ENCODE measurements at regions not wholly inside any gene's neighbourhood (a gene's known extent, or its start where the extent isn't known, plus 50 kb on each side); places are given as distances from the start of the nearest gene placed in this dataset.
"Not testable (repeated sequence)": the region's sequence is repeated elsewhere in the genome, so short reads cannot be mapped to it uniquely, and the experiment has no call there.

DNA sequence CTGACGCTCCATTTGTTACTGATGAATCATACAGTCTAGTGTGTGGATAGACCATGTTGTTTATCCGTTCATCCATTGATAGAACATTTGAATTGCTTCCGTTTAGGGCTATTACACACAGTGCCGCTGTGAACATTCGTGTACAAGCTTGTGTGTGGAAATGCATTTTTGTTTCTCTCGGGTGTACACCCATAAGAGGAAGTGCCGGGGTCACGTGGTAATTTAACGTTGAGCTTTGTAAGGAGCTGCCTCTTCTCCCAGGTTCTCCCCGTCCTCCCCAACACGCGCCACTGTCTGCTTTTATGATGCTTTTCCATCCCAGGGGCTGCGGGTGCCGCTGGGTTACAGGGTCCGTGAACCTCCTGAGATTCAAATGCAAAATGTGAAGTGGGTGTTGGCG is 142.3 kb downstream of the IGLL1 start:
- DNase-seq (ENCODE audit: low spot score) = no peak

DNA sequence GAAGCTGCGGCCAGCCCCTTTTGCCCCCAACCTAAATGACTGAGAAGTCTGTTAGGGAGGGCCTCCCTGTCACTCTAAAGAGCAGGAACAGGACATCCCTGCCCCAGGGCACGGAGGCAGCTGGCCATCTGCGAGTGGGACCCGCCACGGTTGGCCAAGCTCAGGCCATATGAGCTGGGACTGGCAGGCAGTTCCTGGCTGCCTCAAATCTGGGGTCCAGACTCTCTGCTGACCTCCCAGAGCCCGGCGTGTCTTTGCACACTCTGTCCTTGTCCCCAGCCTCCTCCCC is 143.0 kb downstream of the IGLL1 start:
- DNase-seq (ENCODE audit: low spot score) = not testable (repeated sequence)

GRCh38 chr22:23436354-23437106 is 143.6 kb downstream of the IGLL1 start:
- not testable (repeated sequence) for DNase-seq (ENCODE audit: low spot score)

DNA sequence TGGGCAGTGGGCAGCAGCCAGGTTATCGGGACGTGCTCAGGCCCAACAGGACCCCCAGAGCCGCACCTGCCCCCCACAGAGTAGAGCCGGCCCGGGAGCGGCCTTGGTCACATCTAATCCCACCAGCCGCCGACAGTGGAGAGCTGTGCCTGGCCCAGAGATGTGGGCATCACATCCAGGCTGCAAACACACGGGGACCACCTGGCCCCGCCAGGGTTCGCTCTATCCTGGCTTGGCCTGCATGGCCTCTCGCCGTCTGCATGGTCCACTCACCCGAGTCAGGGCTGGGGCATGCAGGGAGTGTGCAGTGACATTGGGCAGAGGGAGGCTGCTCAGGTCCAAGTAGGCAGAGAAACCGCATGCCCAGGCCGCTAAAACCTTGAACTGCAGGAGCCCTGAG is 144.9 kb downstream of the IGLL1 start:
- not testable (repeated sequence) for DNase-seq (ENCODE audit: low spot score)

GRCh38 chr22:23434198-23434830 is 145.8 kb downstream of the IGLL1 start:
- DNase-seq (ENCODE audit: low spot score) = not testable (repeated sequence)

- not testable (repeated sequence) for DNase-seq (ENCODE audit: low spot score)
These were observed 146.7 kb downstream of the IGLL1 start for GRCh38 chr22:23433127-23434005.

DNA sequence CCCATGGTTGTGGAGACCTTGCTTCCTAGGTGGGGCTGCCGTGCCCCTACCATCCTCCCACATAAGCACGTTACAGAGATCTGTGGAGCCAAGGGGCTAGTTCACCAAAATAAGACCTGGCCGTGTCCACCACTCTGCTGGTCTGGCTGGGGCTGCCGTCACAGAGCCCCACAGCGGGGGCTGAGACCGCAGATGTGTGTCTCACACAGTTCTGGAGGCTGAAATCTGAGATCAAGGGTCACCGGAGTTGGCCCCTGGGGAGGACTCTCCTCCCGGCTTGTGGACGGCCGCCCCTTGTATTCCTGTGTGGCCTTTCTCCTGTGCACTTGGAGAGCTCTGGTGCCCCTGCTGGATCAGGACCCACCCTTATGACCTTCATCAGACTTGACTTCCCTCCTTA is 147.4 kb downstream of the IGLL1 start:
- DNase-seq (ENCODE audit: low spot score) = not testable (repeated sequence)

DNA sequence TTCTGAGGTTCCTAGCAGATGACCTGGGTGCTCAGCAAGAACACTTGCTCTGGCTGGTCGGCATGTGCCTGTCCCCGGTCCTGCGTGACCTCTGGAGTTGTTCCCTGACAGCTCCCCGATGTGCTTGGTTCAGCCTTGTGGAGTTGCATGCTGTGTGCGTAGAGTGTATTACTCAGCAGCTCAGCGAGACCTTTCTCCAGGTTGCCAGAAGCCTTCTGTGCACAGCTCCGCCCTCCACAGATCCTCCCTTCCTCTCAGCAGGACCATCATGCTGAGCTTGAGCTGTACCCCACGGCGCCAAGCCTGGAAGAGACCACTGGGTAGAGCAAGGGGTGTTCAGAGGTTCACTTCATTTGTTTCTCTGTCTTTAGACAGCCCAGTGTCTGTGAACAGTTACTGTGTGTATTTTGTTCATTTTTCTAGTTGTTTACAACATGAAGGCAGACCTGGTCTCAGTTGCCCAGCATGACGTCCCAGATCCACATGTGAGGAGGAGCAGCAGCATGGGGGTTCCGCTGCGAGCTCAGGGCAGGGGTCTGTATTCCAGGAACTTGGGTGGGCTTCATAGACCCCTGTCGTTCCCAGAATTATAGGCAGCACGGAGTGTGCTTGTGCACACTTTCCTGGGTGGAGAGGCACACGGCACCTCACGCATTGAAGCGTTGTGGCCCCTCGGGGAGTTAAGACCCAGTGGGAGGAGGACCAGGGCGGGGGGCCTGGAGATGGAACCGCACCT is 148.6 kb downstream of the IGLL1 start:
- DNase-seq (ENCODE audit: low spot score) = no peak

DNA sequence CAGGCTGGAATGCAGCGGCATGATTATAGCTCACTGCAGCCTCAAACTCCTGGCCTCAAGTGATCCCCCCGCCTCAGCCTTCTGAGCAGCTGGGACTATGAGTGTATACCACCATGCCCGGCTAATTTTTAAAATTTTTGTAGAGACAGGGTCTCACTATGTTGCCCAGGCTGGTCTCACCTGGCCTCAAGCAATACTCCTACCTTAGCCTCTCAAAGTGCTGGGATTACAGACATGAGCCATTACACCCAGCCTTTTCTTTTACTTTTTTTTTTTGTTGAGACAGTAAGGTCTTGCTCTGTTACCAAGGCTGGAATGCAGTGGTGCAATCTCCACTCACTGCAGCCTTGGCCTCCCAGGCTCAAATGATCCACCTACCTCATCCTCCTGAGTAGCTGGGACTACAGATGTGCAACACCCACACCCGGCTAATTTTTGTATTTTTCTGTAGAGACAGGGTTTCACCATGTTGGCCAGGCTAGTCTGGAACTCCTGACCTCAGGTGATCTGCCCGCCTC is 155.5 kb downstream of the IGLL1 start:
- not testable (repeated sequence) for DNase-seq (ENCODE audit: low spot score)

- peak; percentile 52 for DNase-seq (ENCODE audit: low spot score)
These were observed 156.1 kb downstream of the IGLL1 start for GRCh38 chr22:23424031-23424430.

- not testable (repeated sequence) for DNase-seq (ENCODE audit: low spot score)
These were observed 157.8 kb downstream of the IGLL1 start for GRCh38 chr22:23422281-23422680.

DNA sequence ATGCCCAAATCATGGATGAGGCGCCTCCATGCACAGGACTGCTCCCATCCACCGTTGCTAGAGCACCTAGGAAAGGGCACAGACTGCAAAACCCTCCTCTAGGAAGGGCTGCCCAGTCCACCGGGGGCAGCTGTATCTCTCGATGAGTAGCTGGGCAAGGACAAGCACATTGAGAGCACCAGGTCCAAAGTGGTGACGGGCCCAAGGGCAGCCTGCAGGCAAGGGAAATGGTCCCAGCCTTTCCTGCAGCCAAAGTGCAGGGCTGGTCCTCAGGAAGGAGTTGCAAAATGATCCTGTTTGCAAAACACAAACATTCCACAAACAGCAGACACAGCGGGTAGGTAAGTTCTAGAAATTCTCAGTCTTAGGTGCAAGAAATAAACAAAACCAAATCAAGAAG is 158.8 kb downstream of the IGLL1 start:
- not testable (repeated sequence) for DNase-seq (ENCODE audit: low spot score)

- no peak for DNase-seq (ENCODE audit: low spot score)
These were observed 160.2 kb downstream of the IGLL1 start for GRCh38 chr22:23419931-23420330.

GRCh38 chr22:23419171-23419570 is 160.9 kb downstream of the IGLL1 start:
- no peak for DNase-seq (ENCODE audit: low spot score)

GRCh38 chr22:23418159-23418788 is 161.8 kb downstream of the IGLL1 start:
- no peak for DNase-seq (ENCODE audit: low spot score)

DNA sequence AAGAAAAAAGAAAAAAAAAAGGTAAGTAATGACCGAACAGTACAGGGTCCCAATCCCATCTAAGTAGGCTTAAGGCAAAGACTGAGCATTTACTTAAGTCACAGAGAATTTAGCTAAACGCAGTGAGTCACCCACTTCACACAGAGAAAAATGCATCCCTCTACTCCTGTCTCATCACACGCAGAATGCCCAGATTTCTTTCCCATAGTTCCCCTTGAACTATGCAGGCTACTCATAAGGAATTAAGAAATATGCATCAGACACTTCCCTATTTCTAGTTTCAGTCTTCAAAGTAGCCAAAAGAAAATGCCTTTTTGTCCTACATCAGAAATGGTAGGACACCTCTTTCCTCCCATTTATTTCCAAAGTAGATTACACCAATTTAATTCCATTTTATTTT is 162.8 kb downstream of the IGLL1 start:
- not testable (repeated sequence) for DNase-seq (ENCODE audit: low spot score)

GRCh38 chr22:23416169-23416690 is 163.9 kb downstream of the IGLL1 start:
- DNase-seq (ENCODE audit: low spot score) = not testable (repeated sequence)

DNA sequence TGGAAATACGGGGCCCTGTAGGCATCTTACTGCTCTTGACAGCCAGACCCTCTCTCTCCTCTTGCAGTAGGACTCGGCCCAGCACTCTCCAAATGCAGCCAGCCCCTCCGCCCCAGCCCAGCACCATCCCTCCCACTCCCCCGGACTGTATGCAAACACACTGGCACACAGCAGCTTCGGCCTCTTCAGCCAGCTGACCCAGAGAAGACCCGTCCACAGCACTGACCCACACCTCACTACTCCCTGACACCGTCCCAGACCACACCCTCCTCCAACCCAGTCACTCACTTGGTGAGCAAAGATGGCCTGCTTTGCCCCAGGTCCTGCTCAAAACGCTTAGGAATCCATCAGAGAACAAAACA is 164.6 kb downstream of the IGLL1 start:
- no peak for DNase-seq (ENCODE audit: low spot score)

- DNase-seq (ENCODE audit: low spot score) = no peak
These were observed 165.2 kb downstream of the IGLL1 start for GRCh38 chr22:23414727-23415489.

DNA sequence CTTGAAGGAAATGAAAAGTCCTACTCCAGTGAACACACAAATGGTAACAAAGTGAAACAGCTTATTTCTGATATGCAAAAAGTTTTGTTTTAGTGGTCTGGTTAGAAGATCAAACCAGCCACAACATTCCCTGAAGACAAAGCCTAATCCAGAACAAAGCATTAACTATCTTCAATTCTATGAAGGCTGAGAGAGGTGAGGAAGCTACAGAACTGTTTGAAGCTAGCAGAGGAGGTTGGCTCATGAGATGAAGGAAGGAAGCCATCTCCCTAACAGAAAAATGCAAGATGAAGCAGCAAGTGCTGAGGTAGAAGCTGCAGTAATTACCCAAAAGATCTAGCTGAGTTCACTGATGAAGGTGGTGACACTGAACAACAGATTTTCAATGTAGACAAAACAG is 168.4 kb downstream of the IGLL1 start:
- no peak for DNase-seq (ENCODE audit: low spot score)

DNA sequence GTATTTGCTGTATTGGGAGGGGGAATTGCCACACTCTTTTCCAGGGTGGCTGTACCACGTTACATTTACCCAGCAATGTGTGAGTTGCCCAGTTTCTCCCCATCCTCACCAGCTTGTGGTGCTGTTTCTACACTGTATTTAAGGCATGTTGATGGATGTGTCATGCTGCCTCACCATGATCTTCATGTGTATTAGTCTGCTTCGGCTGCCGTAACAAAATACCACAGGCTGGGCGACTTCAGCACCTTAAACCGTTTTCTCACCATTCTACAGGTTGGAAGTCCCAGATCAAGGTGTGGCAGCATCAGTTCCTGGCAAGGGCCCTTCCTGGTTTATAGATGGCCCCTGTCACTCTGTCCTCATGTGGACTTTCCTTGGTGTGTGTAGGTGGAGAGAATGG is 169.7 kb downstream of the IGLL1 start:
- no peak for DNase-seq (ENCODE audit: low spot score)

Measured in germinal center (tissue), 1 donor.